Transverse colon (tissue), 4 donors: ENCODE measurements at regions not wholly inside any gene's neighbourhood (a gene's known extent, or its start where the extent isn't known, plus 50 kb on each side); places are given as distances from the start of the nearest gene placed in this dataset.

ENCODE experiments used
- DNase-seq: peaks from one replicate; pipeline ENCODE4 v3.0.0-alpha.2; 2019
- H3K27ac ChIP-seq, 4 donors: fragments of 200-600 bp; sonication (generic); 2 replicates each; pipeline ENCODE4 v1.5.1; 2016 to 2018; ENCODE audit warnings: inconsistent platforms in 4 of 4
- H3K27me3 ChIP-seq: fragments of 200-600 bp; sonication (generic); 2 replicates; pipeline ENCODE4 v1.5.1; 2017; ENCODE audit warnings: inconsistent platforms
- H3K36me3 ChIP-seq, 4 donors: fragments of 200-600 bp; sonication (generic); 2 replicates each; pipeline ENCODE4 v1.5.1; 2017 to 2019; ENCODE audit warnings: inconsistent platforms in 4 of 4
- H3K4me1 ChIP-seq, 4 donors: fragments of 200-600 bp; sonication (generic); 2 replicates each; pipeline ENCODE4 v1.5.1; 2017 to 2020; ENCODE audit warnings: inconsistent platforms in 4 of 4
- H3K4me3 ChIP-seq, 4 donors: fragments of 200-600 bp; sonication (generic); 1 replicate in 1 of 4; 2 replicates in 3 of 4; pipeline versions ENCODE4 v1.5.1 to v1.6.1; 2017 to 2019; ENCODE audit warnings: inconsistent platforms in 4 of 4
- H3K9me3 ChIP-seq, 2 donors: fragments of 200-600 bp; sonication (generic); 2 replicates each; pipeline ENCODE4 v1.5.1; 2017 to 2019; ENCODE audit warnings: inconsistent platforms in 2 of 2
- EP300 ChIP-seq: sonication (generic); formaldehyde crosslinking; IDR thresholded peaks from one replicate; pipeline ENCODE4 v1.6.1; 2017; ENCODE audit warnings: antibody characterized with exemption, low read depth
- POLR2A ChIP-seq: fragments of 450-650 bp; IDR thresholded peaks from one replicate; pipeline ENCODE4 v1.6.1; 2016; ENCODE audit warnings: antibody characterized with exemption, mild to moderate bottlenecking, moderate library complexity
- POLR2AphosphoS5 ChIP-seq, 3 donors: sonication (generic); formaldehyde crosslinking; IDR thresholded peaks; one replicate each; pipeline ENCODE4 v1.6.1; 2016; ENCODE audit warnings: antibody characterized with exemption in 3 of 3
- WGBS, 2 donors: methylation state at CpG; one replicate each; pipeline ENCODE4 v1.1.5; 2018; ENCODE audit warnings: low coverage in 1 of 2; 5-methylcytosine and 5-hydroxymethylcytosine counted together
- in situ Hi-C, 4 donors: fragments of 200-750 bp; cut with MboI; loops; one replicate each; pipeline versions ENCODE4 v1.15.0 to v1.15.1; 2017; ENCODE audit warnings: low sequenced_read_pairs in 3 of 4, low pct_ligation_motif_present in 1 of 4, low pct_unique_long_range_greater_than_20kb in 1 of 4
- intact Hi-C: fragments of 100-400 bp; cut with DNase I; formaldehyde crosslinking; loops from one replicate; pipeline ENCODE4 v1.15.1; 2023; ENCODE audit warnings: low total_unique reads
- TF ChIP-seq, protein P1 (sequence below), 5 experiments: fragments of 200-600 bp in 3 of 5; fragments of 450-650 bp in 2 of 5; sonication (generic) in 3 of 5; IDR thresholded peaks; 1 replicate in 2 of 5; 2 replicates in 3 of 5; pipeline ENCODE4 v1.5.1; 2016 to 2017; ENCODE audit warnings: antibody characterized with exemption in 5 of 5, inconsistent platforms in 3 of 5, mild to moderate bottlenecking in 2 of 5, moderate library complexity in 1 of 5

DNA sequence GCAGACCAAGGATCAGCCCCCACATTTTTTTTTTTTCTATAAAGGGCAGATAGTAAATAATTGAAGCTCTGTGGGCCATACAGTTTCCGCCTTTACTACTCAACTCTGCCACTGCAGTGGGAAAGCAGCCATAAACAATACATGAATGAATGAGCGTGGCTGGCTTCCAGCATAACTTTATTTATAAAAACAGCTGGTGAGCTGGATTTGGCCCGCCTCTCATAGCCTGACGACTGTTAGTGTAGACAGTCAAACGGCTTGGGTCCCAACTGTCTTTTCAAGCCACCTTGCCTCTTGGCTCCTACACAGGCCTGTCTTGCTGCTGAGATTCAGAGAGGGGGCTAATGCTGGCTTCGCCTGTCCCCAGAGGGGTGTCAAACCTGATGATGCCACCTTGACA is 169.8 kb upstream of the GPR26 start:
- DNase-seq: no peak
- Histone ChIP-seq H3K36me3 (no peaks in the 10 kb centered on the region), H3K4me1 (no peaks in the 10 kb centered on the region), H3K27ac (no peak overlapping the region), H3K9me3 (no peaks in the 10 kb centered on the region), H3K4me3 (no peak overlapping the region), H3K27me3 (no peaks in the 10 kb centered on the region)
- intact Hi-C loops: no loop called here
- TF ChIP-seq EP300 (no peak), POLR2A (no peak), POLR2AphosphoS5 (IDR thresholded peaks at IDR 0.05) (no peak)
- TF ChIP-seq, protein P1, sequence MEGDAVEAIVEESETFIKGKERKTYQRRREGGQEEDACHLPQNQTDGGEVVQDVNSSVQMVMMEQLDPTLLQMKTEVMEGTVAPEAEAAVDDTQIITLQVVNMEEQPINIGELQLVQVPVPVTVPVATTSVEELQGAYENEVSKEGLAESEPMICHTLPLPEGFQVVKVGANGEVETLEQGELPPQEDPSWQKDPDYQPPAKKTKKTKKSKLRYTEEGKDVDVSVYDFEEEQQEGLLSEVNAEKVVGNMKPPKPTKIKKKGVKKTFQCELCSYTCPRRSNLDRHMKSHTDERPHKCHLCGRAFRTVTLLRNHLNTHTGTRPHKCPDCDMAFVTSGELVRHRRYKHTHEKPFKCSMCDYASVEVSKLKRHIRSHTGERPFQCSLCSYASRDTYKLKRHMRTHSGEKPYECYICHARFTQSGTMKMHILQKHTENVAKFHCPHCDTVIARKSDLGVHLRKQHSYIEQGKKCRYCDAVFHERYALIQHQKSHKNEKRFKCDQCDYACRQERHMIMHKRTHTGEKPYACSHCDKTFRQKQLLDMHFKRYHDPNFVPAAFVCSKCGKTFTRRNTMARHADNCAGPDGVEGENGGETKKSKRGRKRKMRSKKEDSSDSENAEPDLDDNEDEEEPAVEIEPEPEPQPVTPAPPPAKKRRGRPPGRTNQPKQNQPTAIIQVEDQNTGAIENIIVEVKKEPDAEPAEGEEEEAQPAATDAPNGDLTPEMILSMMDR (IDR thresholded peaks at IDR 0.05): no peak
- in situ Hi-C loops: no loop called here
- WGBS, 2 donors: 27 to 31% methylated on average over 2 to 6 of the region's 6 CpGs

DNA sequence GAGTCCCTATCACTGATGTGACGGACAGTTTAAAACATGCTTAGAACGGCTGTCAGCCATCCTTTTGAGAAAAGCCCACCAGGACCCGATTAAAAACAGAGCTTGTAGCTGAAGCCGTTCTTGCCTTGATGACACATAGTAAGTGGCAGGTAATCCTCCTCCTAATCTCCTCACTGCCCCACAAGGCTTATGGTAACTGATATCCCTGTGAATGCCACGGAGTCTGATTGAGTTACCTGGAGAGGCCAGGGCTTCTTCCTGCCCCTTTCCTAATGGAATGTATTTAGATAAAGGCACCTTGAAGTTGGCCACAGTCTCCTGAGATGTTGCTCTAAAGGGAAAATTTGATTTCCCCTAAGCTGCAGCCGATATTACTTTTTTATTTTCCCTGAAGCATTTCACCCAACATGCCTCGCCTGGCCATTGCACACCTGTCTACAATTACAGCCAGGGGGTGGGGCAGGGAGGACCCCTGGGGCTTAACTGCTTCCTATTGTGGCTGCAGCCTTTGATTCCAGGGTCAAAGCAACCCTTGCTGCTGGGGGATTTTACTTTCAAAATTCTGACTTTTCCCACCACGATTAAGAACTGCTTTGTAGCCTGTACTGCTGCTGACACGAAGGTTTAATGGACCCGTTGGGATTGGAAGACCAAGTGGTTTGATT is 169.0 kb upstream of the GPR26 start:
- Histone ChIP-seq H3K9me3 (no peaks in the 10 kb centered on the region), H3K36me3 (no peaks in the 10 kb centered on the region), H3K27me3 (no peaks in the 10 kb centered on the region), H3K4me1 (no peaks in the 10 kb centered on the region), H3K4me3 (no peak overlapping the region), H3K27ac (no peak overlapping the region)
- TF ChIP-seq, protein P1 (IDR thresholded peaks at IDR 0.05): no peak
- TF ChIP-seq POLR2AphosphoS5 (IDR thresholded peaks at IDR 0.05) (no peak), EP300 (no peak), POLR2A (no peak)
- DNase-seq: no peak
- intact Hi-C loops (no loop called here), in situ Hi-C loops (no loop called here)
- WGBS, 2 donors: 67 to 73% methylated on average over 3 to 10 of the region's 10 CpGs

DNA sequence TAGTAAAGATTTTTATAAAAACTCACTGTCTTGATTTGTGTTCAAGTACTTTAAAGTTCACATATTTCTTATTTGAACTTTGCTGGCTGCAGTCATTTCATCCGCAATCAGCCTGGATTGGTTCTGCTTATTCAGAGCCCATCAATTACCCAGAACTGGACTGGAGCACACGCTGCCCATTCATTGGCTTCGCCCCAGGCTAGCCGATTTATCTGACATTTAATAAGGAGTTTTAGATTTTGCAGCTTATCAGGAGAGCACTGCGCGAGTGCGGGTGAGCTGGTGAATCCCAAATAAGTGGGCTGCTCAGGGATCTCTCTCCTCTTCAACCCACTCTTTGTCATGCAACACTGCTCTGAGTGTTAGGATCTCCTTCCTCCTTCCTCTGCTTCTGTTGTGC is 166.0 kb upstream of the GPR26 start:
- Histone ChIP-seq H3K9me3 (no peaks in the 10 kb centered on the region), H3K27ac (no peak overlapping the region), H3K27me3 (no peaks in the 10 kb centered on the region), H3K4me1 (no peaks in the 10 kb centered on the region), H3K4me3 (no peak overlapping the region), H3K36me3 (no peaks in the 10 kb centered on the region)
- in situ Hi-C loops (no loop called here), intact Hi-C loops (no loop called here)
- DNase-seq: no peak
- no peak for TF ChIP-seq EP300
- WGBS, 2 donors: 85 to 93% methylated on average over 6 to 7 of the region's 7 CpGs

DNA sequence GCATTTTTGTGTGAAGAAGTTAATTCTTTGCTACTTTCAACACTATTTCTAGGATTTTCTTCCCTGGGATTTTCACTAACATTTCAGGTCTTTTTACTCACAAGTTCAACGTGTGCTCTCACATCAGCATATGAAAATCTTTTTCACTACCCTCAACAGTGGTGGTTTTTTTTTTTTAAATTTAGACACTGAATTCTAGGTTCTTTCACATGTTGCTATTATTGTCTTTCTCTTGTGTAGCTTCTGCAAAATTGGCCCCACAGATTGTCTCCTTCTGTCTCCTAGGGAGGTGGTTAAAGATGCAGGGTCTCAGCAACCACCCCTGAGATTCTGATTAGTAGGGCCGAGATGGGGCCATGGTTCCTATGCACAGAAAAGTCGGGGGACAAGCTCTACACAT is 165.0 kb upstream of the GPR26 start:
- Histone ChIP-seq H3K36me3 (no peaks in the 10 kb centered on the region), H3K4me3 (no peak overlapping the region), H3K4me1 (no peaks in the 10 kb centered on the region), H3K27me3 (no peaks in the 10 kb centered on the region), H3K27ac (no peak overlapping the region), H3K9me3 (no peaks in the 10 kb centered on the region)
- intact Hi-C loops (no loop called here), in situ Hi-C loops (no loop called here)
- 64 to 78% methylated on average over 1 to 3 of the region's 3 CpGs for WGBS, 2 donors
- no peak for DNase-seq
- no peak for TF ChIP-seq POLR2A
- no peak for TF ChIP-seq POLR2AphosphoS5 (IDR thresholded peaks at IDR 0.05)
- TF ChIP-seq, protein P1 (IDR thresholded peaks at IDR 0.05): no peak
- no peak for TF ChIP-seq EP300

DNA sequence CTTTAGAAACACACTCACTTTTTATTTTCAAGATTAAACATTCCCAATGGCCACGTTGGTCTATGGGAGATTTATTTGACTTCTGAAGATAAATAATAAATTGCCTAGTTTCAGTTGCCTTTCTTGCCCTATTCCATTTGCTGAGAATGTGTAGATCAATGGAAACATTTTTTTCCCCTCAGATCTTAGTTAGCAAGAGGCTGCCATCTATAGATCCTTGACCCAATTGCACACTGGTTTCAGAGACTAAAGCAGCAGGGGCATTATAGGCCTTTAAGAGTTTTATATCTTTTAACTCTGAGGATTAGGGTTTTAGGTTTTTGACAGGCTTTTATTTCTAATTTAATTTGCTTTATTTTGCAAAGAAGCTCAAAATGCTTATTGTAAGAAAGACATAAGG is 163.2 kb upstream of the GPR26 start:
- no peaks in the 10 kb centered on the region for H3K9me3 ChIP-seq
- no peaks in the 10 kb centered on the region for H3K36me3 ChIP-seq
- TF ChIP-seq, protein P1 (IDR thresholded peaks at IDR 0.05): no peak
- no peak for TF ChIP-seq POLR2AphosphoS5 (IDR thresholded peaks at IDR 0.05)
- TF ChIP-seq POLR2A: no peak
- no peak for TF ChIP-seq EP300
- no peaks in the 10 kb centered on the region for H3K4me1 ChIP-seq
- in situ Hi-C loops: no loop called here
- no peak for DNase-seq
- intact Hi-C loops: no loop called here
- no peak overlapping the region for H3K4me3 ChIP-seq
- no peak overlapping the region for H3K27ac ChIP-seq
- no peaks in the 10 kb centered on the region for H3K27me3 ChIP-seq
- 30 to 41% methylated on average over 1 of the region's 1 CpG for WGBS, 2 donors
